ENCODE measurements at regions not wholly inside any gene's neighbourhood (a gene's known extent, or its start where the extent isn't known, plus 50 kb on each side); places are given as distances from the start of the nearest gene placed in this dataset.

GRCh38 chr9:73523391-73523790 is 371.7 kb downstream of the ANXA1 start:
- TF ChIP-seq CTCF (IDR thresholded peaks at IDR 0.05) (no peak), POLR2A (IDR thresholded peaks at IDR 0.05) (no peak), EP300 (IDR thresholded peaks at IDR 0.05) (no peak), POLR2AphosphoS5 (IDR thresholded peaks at IDR 0.05) (no peak)

Measured in stomach (tissue), 4 donors.